Left lung (tissue), 4 donors: ENCODE measurements at regions not wholly inside any gene's neighbourhood (a gene's known extent, or its start where the extent isn't known, plus 50 kb on each side); places are given as distances from the start of the nearest gene placed in this dataset.
A peak's percentile ranks its signal among the peaks of the same experiment; 100 is the strongest.

Experiments used
- ATAC-seq: fragments of 200-7000 bp; cut with Tn5 transposase; one replicate; pipeline ENCODE4 v1.9.1; 2020; ENCODE audit warnings: moderate library complexity
- DNase-seq, 4 donors: peaks; one replicate each; pipeline ENCODE4 v3.0.0-alpha.2; 2013 to 2020
- H3K27ac ChIP-seq, 2 donors: fragments of 200-600 bp; sonication (generic) in 1 of 2; one replicate each; pipeline versions ENCODE4 v1.5.0 to v1.8.0; 2020 to 2021
- H3K27me3 ChIP-seq, 2 donors: fragments of 200-600 bp; sonication (generic) in 1 of 2; one replicate each; pipeline versions ENCODE4 v1.5.0 to v1.8.0; 2020 to 2021
- H3K36me3 ChIP-seq, 2 donors: fragments of 200-600 bp; sonication (generic) in 1 of 2; one replicate each; pipeline versions ENCODE4 v1.5.0 to v1.8.0; 2020 to 2021
- H3K4me1 ChIP-seq, 2 donors: fragments of 200-600 bp; one replicate each; pipeline ENCODE4 v1.8.0; 2021
- H3K4me3 ChIP-seq, 2 donors: fragments of 200-600 bp; sonication (generic) in 1 of 2; one replicate each; pipeline versions ENCODE4 v1.5.0 to v1.8.0; 2020 to 2021; ENCODE audit warnings: mild to moderate bottlenecking in 1 of 2
- H3K9me3 ChIP-seq, 2 donors: fragments of 200-600 bp; sonication (generic) in 1 of 2; one replicate each; pipeline versions ENCODE4 v1.5.0 to v1.8.0; 2020 to 2021
- CTCF ChIP-seq, 2 donors: fragments of 200-600 bp; sonication (generic) in 1 of 2; IDR thresholded peaks; one replicate each; pipeline versions ENCODE4 v1.5.0 to v1.8.0; 2021; ENCODE audit warnings: antibody characterized with exemption in 2 of 2
- intact Hi-C, 2 donors: fragments of 100-400 bp; cut with DNase I; formaldehyde crosslinking; loops; one replicate each; pipeline versions ENCODE4 v1.11.2 to v1.14.2; 2022
- donor health status: DM: no; HTN: yes; CAD: no.
- donor health status: DM: no; HTN: no; CAD: no.

DNA sequence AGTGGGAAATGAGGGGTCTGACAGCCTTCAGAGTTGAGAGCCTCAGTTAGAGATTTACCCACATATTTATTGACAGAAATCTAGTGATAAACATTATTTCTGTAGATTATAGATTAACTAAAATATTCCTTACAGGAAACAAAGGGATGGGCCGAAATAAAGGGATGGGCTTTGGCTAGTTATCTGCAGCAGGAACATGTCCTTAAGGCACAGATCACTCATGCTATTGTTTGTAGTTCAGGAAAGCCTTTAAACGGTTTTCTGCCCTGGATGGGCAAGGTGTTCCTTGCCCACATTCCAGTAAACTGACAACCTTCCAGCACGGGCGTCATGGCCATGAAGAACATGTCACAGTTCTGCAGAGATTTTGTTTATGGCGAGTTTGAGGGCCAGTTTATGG, 154.8 kb upstream of the TOM1L1 start:
- H3K27ac ChIP-seq, result no peak overlapping the region
- no peaks in the 10 kb centered on the region for H3K4me1 ChIP-seq
- H3K27me3 ChIP-seq, result no peaks in the 10 kb centered on the region
- no peak for ATAC-seq
- H3K4me3 ChIP-seq, result no peak overlapping the region
- no peak for DNase-seq
- intact Hi-C loops, result no loop called here
- H3K9me3 ChIP-seq, result peaks cover 0 to 44% of the 10 kb centered on the region in 2 donors
- H3K36me3 ChIP-seq, result no peaks in the 10 kb centered on the region
- no peak for TF ChIP-seq CTCF (IDR thresholded peaks at IDR 0.05)

DNA sequence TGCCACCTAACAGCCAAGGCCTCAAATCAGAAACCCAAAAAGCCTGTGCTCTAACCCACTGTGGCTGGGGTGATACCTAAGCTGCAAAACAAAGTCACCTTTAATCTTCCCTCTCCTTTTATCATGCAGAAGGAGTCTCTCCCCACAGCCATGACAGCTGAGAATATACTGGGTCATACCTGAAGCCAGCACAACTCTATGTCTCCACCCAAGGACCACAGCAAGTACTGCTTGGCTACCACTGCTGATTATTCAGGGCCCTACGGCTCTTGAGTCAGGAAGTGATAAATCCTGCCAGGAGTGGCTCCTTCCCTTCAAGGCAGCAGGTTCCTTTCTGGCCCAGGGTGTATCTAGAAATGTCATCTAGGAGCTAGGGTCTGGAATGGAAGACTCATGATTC, 151.5 kb upstream of the TOM1L1 start:
- DNase-seq (no peak), ATAC-seq (no peak)
- H3K36me3 ChIP-seq, result no peaks in the 10 kb centered on the region
- no peaks in the 10 kb centered on the region for H3K4me1 ChIP-seq
- TF ChIP-seq CTCF (IDR thresholded peaks at IDR 0.05), result no peak
- no peaks in the 10 kb centered on the region for H3K27me3 ChIP-seq
- H3K9me3 ChIP-seq, result peaks cover 0 to 44% of the 10 kb centered on the region in 2 donors
- no peak overlapping the region for H3K4me3 ChIP-seq
- no peak overlapping the region for H3K27ac ChIP-seq
- intact Hi-C loops, result no loop called here

DNA sequence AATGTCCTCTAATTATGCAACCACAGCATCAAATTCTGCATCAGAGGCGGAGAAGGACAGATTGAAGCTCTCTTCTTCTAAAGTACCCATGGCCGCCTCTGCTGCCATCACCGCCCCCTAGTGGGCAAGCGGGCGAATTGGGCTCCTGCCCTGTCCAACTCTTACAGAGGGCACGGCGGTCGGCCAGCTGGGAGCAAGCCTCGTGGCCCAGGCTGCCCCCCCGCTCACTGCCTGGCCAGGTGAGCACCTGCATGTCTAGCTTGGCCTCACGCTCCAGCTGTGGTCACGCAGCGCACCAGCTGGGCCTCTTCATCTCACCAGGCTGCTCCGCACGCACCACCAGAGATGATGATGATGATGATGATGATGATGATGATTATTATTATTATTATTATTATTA, 146.1 kb upstream of the TOM1L1 start:
- Histone ChIP-seq H3K27me3 (no peaks in the 10 kb centered on the region), H3K4me1 (no peaks in the 10 kb centered on the region), H3K4me3 (no peak overlapping the region), H3K27ac (no peak overlapping the region), H3K9me3 (peaks cover 0 to 4% of the 10 kb centered on the region in 2 donors), H3K36me3 (no peaks in the 10 kb centered on the region)
- ATAC-seq (no peak), DNase-seq (peak in 1 of 4 donors; percentile 54)
- intact Hi-C loops, result no loop called here
- TF ChIP-seq CTCF (IDR thresholded peaks at IDR 0.05), result no peak

GRCh38 chr17:54760836-54761235, 139.8 kb upstream of the TOM1L1 start:
- no peaks in the 10 kb centered on the region for H3K4me1 ChIP-seq
- no peak overlapping the region for H3K4me3 ChIP-seq
- H3K27me3 ChIP-seq, result no peaks in the 10 kb centered on the region
- DNase-seq (no peak), ATAC-seq (no peak)
- H3K27ac ChIP-seq, result no peak overlapping the region
- intact Hi-C loops, result no loop called here
- no peaks in the 10 kb centered on the region for H3K36me3 ChIP-seq
- H3K9me3 ChIP-seq, result no peaks in the 10 kb centered on the region
- no peak for TF ChIP-seq CTCF (IDR thresholded peaks at IDR 0.05)

DNA sequence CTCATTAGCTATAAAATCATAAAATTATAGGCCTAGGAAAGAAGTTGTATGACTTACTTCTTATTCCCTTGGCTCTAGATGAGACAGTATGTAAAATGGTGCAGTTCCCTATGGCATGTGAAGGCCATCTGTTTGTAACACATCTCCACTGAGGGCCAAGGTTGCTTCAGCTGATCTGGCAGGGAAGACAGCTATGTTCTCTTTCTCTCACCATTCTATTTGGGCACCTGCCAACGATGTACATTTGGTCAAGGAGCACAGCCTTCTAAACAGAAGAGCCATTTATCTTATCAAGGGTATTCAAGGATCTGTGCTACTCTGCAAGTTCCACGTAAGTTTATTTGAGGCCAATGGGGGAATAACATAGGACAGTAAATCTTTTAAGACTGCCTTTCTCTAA, 129.8 kb upstream of the TOM1L1 start:
- TF ChIP-seq CTCF (IDR thresholded peaks at IDR 0.05), result no peak
- Histone ChIP-seq H3K4me1 (no peaks in the 10 kb centered on the region), H3K4me3 (no peak overlapping the region), H3K9me3 (no peaks in the 10 kb centered on the region), H3K27me3 (no peaks in the 10 kb centered on the region), H3K36me3 (no peaks in the 10 kb centered on the region), H3K27ac (no peak overlapping the region)
- ATAC-seq (no peak), DNase-seq (no peak)
- intact Hi-C loops, result no loop called here
